HL-60 (cell line): ENCODE measurements at regions not wholly inside any gene's neighbourhood (a gene's known extent, or its start where the extent isn't known, plus 50 kb on each side); places are given as distances from the start of the nearest gene placed in this dataset.

ENCODE experiments used
- DNase-seq, 2 experiments: peaks; one replicate each; pipeline ENCODE4 v3.0.0-alpha.2; 2010 to 2020; ENCODE audit warnings: low read depth in 1 of 2, low spot score in 1 of 2
- H3K27ac ChIP-seq: fragments of 250-450 bp; sonication (Bioruptor Pico); replicated peaks from 2 replicates; pipeline ENCODE4 v1.5.1; 2020; ENCODE audit warnings: mild to moderate bottlenecking, moderate library complexity
- H3K27me3 ChIP-seq: fragments of 250-450 bp; sonication (Bioruptor Pico); 2 replicates; pipeline ENCODE4 v1.5.1; 2021; ENCODE audit warnings: mild to moderate bottlenecking, moderate library complexity; ENCODE audit not compliant: insufficient read depth, poor library complexity, severe bottlenecking
- H3K4me3 ChIP-seq: replicated peaks from 2 replicates; pipeline ENCODE4 v1.5.1; 2011; ENCODE audit warnings: mild to moderate bottlenecking, control low read depth, low read length; ENCODE audit not compliant: insufficient read depth
- GABPA ChIP-seq: IDR thresholded peaks from 2 replicates; pipeline ENCODE4 v1.6.1; 2012; ENCODE audit warnings: low read depth
- POLR2AphosphoS5 ChIP-seq: IDR thresholded peaks from 2 replicates; pipeline ENCODE4 v1.6.1; 2012; ENCODE audit warnings: low read depth
- REST ChIP-seq: IDR thresholded peaks from 2 replicates; pipeline ENCODE4 v1.6.1; 2012; ENCODE audit warnings: low read depth; ENCODE audit not compliant: insufficient replicate concordance
- SPI1 ChIP-seq: IDR thresholded peaks from 2 replicates; pipeline ENCODE4 v1.6.1; 2012; ENCODE audit warnings: low read depth, mild to moderate bottlenecking, borderline replicate concordance
- TF ChIP-seq, protein P1 (sequence below): IDR thresholded peaks from one replicate; pipeline ENCODE4 v1.5.1; 2011; ENCODE audit warnings: low read length, control low read depth, inconsistent platforms; ENCODE audit not compliant: insufficient read depth

GRCh38 chr11:95575517-95575916 is 214.1 kb downstream of the FAM76B start:
- H3K27ac ChIP-seq = no peak overlapping the region
- TF ChIP-seq, protein P1, sequence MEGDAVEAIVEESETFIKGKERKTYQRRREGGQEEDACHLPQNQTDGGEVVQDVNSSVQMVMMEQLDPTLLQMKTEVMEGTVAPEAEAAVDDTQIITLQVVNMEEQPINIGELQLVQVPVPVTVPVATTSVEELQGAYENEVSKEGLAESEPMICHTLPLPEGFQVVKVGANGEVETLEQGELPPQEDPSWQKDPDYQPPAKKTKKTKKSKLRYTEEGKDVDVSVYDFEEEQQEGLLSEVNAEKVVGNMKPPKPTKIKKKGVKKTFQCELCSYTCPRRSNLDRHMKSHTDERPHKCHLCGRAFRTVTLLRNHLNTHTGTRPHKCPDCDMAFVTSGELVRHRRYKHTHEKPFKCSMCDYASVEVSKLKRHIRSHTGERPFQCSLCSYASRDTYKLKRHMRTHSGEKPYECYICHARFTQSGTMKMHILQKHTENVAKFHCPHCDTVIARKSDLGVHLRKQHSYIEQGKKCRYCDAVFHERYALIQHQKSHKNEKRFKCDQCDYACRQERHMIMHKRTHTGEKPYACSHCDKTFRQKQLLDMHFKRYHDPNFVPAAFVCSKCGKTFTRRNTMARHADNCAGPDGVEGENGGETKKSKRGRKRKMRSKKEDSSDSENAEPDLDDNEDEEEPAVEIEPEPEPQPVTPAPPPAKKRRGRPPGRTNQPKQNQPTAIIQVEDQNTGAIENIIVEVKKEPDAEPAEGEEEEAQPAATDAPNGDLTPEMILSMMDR = no peak
- TF ChIP-seq REST = no peak
- TF ChIP-seq GABPA = no peak
- no peak for TF ChIP-seq SPI1
- TF ChIP-seq POLR2AphosphoS5 = no peak
- H3K4me3 ChIP-seq = no peak overlapping the region
- no peaks in the 10 kb centered on the region for H3K27me3 ChIP-seq
- DNase-seq = no peak

- no peak for DNase-seq
- H3K4me3 ChIP-seq = no peak overlapping the region
- TF ChIP-seq, protein P1 = no peak
- TF ChIP-seq POLR2AphosphoS5 = no peak
- TF ChIP-seq SPI1 = no peak
- no peak for TF ChIP-seq GABPA
- TF ChIP-seq REST = no peak
Observed at GRCh38 chr11:95571718-95572260, 217.8 kb downstream of the FAM76B start.

DNA sequence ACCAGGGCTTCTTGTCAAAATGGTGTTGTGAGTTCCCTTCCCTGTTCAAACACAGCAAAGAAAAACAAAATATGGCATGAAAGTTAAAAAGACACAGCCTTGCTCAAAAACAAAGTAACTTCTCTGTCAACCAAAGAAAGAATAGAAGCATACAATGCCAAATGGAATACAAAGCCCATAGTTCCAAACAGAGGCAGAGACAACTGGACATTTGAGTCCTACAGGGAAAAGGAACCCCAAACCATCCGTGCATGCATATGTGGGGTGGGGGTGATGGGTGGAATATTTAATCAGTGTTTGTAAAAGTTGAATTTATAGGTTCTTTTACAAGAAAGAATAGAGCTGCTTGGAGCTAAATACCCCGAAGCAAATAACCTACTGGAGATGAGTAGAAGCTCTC is 218.7 kb downstream of the FAM76B start:
- no peak overlapping the region for H3K27ac ChIP-seq
- H3K4me3 ChIP-seq = no peak overlapping the region
- no peak for DNase-seq
- no peaks in the 10 kb centered on the region for H3K27me3 ChIP-seq
- TF ChIP-seq, protein P1 = no peak
- TF ChIP-seq REST (no peak), POLR2AphosphoS5 (no peak), GABPA (no peak), SPI1 (no peak)

More at GRCh38 chr11:95571718-95572260, 217.8 kb downstream of the FAM76B start:
- Histone ChIP-seq H3K27me3 (no peaks in the 10 kb centered on the region), H3K27ac (no peak overlapping the region)
